Immature natural killer cell (primary cell): ENCODE measurements at regions not wholly inside any gene's neighbourhood (a gene's known extent, or its start where the extent isn't known, plus 50 kb on each side); places are given as distances from the start of the nearest gene placed in this dataset.

Experiments used
- DNase-seq, 3 donors: peaks; one replicate each; pipeline ENCODE4 v3.0.0; 2022; ENCODE audit warnings: mixed read lengths in 1 of 3
- H3K27ac Mint-ChIP-seq, 6 donors: one replicate each; pipeline ENCODE4 v1.8.0; 2020; ENCODE audit warnings: mixed read lengths in 6 of 6, mild to moderate bottlenecking in 5 of 6, inconsistent platforms in 4 of 6, moderate library complexity in 3 of 6
- H3K27me3 Mint-ChIP-seq, 3 donors: one replicate each; pipeline ENCODE4 v1.8.0; 2020 to 2021; ENCODE audit warnings: low read depth in 3 of 3, mild to moderate bottlenecking in 3 of 3, mixed read lengths in 3 of 3, moderate library complexity in 3 of 3, inconsistent platforms in 1 of 3
- H3K36me3 Mint-ChIP-seq, 3 donors: one replicate each; pipeline ENCODE4 v1.8.0; 2020; ENCODE audit warnings: mixed read lengths in 3 of 3, inconsistent platforms in 2 of 3, mild to moderate bottlenecking in 2 of 3
- H3K4me1 Mint-ChIP-seq, 2 donors: one replicate each; pipeline ENCODE4 v1.8.0; 2020; ENCODE audit warnings: inconsistent platforms in 2 of 2, mild to moderate bottlenecking in 2 of 2, mixed read lengths in 2 of 2, moderate library complexity in 1 of 2
- H3K4me3 Mint-ChIP-seq, 5 donors: one replicate each; pipeline ENCODE4 v1.8.0; 2020; ENCODE audit warnings: mild to moderate bottlenecking in 5 of 5, mixed read lengths in 5 of 5, inconsistent platforms in 3 of 5, moderate library complexity in 3 of 5
- H3K9me3 Mint-ChIP-seq, 6 donors: one replicate each; pipeline ENCODE4 v1.8.0; 2020; ENCODE audit warnings: mild to moderate bottlenecking in 6 of 6, mixed read lengths in 6 of 6, inconsistent platforms in 4 of 6, moderate library complexity in 3 of 6

DNA sequence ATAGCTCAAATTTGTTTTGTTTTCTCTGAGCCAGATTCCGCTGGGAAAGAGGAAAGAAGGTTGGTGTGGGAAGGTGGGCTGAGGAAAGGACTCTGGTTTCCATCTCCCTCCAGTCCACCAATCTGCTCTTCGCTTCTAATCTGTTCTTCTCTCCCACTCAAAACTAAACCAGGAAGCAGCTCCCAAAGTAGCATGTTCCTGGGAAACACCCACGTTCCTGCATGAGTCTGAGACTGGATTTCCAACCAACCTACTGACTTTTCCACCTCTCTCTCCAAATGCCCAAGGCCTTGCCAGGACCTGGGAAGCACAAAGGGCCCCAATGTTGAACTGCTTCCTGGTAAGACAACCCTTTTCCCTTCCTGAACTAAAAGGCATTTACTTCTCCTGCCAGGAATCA, 110.2 kb downstream of the WT1 start:
- Mint-ChIP-seq H3K36me3 (no peaks in the 10 kb centered on the region), H3K4me1 (no peaks in the 10 kb centered on the region), H3K4me3 (no peak overlapping the region), H3K27ac (no peak overlapping the region), H3K27me3 (peaks cover 0 to 7% (median 1%) of the 10 kb centered on the region in 3 donors), H3K9me3 (peaks cover 0 to 1% (median 0%) of the 10 kb centered on the region in 6 donors)
- no peak for DNase-seq

DNA sequence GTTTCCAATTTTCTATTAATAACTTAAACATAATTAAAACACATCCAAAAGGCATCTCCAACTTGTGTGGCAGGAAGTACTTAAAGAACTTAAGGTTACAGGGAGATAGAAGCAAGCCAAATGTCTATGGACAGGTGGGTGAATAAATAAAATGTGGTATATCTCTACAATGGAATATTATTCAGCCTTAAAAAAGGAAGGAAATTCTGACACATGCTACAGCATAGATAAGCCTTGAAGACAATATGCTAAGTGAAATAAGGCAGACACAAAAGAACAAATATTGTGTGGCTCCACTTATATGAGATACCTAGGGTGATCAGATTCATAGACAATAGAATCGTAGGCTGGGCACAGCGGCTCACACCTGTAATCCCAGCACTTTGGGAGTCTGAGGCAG, 109.6 kb downstream of the WT1 start:
- peaks cover 0 to 1% (median 0%) of the 10 kb centered on the region in 6 donors for H3K9me3 Mint-ChIP-seq
- H3K27me3 Mint-ChIP-seq, result peaks cover 1 to 7% (median 2%) of the 10 kb centered on the region in 3 donors
- H3K4me3 Mint-ChIP-seq, result no peak overlapping the region
- no peaks in the 10 kb centered on the region for H3K4me1 Mint-ChIP-seq
- H3K27ac Mint-ChIP-seq, result no peak overlapping the region
- no peak for DNase-seq
- no peaks in the 10 kb centered on the region for H3K36me3 Mint-ChIP-seq

DNA sequence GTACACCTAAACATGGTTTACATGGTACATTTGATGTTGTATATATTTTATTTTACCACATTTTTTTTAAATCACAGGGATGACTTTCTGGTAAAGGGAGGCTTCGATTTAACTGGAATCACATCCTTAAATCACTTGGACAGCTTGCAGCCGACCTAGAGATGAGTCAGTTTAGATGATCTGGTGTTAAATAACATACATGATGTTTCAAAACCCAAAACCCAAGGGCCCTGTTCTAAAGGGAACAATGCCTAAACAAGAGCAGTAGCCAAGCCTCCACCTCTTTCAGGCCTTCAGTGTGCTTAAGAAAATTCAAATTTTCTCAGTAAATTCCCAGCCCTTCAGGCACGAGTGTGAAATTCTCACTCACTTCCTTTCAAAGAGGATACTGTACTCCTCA, 108.8 kb downstream of the WT1 start:
- Mint-ChIP-seq H3K36me3 (no peaks in the 10 kb centered on the region), H3K4me3 (no peak overlapping the region), H3K27ac (no peak overlapping the region), H3K27me3 (peaks cover 1 to 7% (median 2%) of the 10 kb centered on the region in 3 donors), H3K9me3 (peaks cover 0 to 1% (median 0%) of the 10 kb centered on the region in 6 donors), H3K4me1 (no peaks in the 10 kb centered on the region)
- no peak for DNase-seq

DNA sequence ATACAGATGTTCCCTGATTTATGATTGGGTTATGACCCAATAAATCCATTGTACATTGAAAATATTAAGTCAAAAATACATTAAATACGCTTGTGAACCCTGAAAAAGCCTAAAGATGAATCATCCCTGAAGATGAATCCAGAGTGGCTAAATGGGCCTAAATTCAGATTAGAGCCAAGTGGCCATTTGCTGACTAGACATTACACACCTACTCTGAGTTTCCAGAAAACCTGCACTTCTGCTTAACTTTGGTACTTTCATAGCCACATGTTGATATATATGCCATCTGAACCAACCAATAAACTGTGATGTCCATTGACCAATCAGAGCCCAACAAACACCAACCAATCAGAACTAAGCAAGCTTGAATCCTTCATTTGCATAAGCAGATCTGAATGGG, 106.9 kb downstream of the WT1 start:
- Mint-ChIP-seq H3K4me1 (peaks cover 5 to 9% of the 10 kb centered on the region in 2 donors), H3K4me3 (no peak overlapping the region), H3K27me3 (peaks cover 1 to 6% (median 2%) of the 10 kb centered on the region in 3 donors), H3K27ac (no peak overlapping the region), H3K9me3 (peaks cover 0 to 1% (median 0%) of the 10 kb centered on the region in 6 donors), H3K36me3 (no peaks in the 10 kb centered on the region)
- DNase-seq, result no peak

DNA sequence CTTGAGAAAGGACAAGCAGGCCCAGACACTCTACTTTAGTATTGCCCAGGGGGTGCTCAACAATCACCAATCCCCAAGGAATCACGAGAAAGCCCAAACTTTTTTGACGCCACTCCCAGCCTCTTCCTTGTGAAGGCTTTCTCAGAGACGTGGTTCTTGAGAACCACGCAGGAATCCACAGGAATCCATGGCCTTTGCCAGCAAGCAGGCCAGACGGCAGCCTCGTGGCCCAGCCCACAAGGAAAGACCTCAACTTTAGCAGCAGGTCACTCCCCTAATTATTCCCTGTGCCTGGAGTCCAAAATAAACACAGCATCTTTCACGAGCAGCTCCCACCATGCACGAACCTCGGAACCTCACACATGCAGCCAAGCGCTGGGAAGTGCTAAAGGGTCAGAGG, 104.2 kb downstream of the WT1 start:
- Mint-ChIP-seq H3K9me3 (peaks cover 0 to 1% (median 0%) of the 10 kb centered on the region in 6 donors), H3K27me3 (peaks cover 0 to 6% (median 1%) of the 10 kb centered on the region in 3 donors)

DNA sequence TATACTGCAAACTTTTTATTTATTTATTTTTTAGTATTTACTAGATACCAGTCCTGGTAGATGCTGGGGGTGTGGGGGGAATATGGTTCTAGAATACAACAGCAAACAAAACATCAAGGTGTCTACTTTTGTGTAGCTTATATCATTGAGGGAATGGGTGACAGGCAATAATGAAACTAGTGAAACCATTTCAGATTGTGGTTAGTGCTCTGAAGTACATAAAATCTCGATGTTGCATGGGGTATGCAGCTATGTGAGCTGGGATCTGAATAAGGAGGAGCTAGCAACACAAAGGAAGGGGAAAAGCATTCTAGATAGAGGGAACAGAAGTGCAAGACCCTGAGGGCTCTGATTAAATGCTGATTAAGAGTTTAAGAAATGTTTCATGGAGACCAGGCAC, 103.5 kb downstream of the WT1 start:
- DNase-seq, result no peak
- Mint-ChIP-seq H3K36me3 (peaks cover 0 to 4% (median 0%) of the 10 kb centered on the region in 3 donors), H3K4me3 (no peak overlapping the region), H3K27me3 (peaks cover 0 to 8% (median 1%) of the 10 kb centered on the region in 3 donors), H3K4me1 (peaks cover 9 to 15% of the 10 kb centered on the region in 2 donors), H3K9me3 (peaks cover 0 to 1% (median 0%) of the 10 kb centered on the region in 6 donors), H3K27ac (no peak overlapping the region)

More for the DNA sequence above, 104.2 kb downstream of the WT1 start:
- H3K27ac Mint-ChIP-seq, result no peak overlapping the region
- no peak for DNase-seq
- peaks cover 9 to 15% of the 10 kb centered on the region in 2 donors for H3K4me1 Mint-ChIP-seq
- peaks cover 0 to 4% (median 0%) of the 10 kb centered on the region in 3 donors for H3K36me3 Mint-ChIP-seq
- no peak overlapping the region for H3K4me3 Mint-ChIP-seq

DNA sequence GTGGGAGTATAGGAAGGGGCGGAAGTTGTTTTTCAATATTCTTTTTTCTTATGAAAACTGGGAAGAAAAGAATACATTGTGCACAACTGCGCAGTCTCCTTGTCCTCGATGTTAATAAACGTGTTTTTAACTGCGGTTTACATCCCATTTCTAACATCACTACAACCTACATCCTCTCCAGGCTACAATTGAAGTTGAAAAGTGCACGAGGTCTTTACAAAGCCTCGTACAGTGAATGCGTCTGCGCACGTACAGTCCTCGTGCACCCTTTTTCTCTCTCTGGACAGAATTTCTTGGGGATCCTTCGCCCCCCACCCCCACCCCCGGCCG, 102.4 kb downstream of the WT1 start:
- Mint-ChIP-seq H3K4me3 (peak overlapping the region; percentile 66 to 79 (median 76)), H3K36me3 (peaks cover 0 to 4% (median 0%) of the 10 kb centered on the region in 3 donors), H3K27ac (no peak overlapping the region), H3K27me3 (peaks cover 0 to 12% (median 1%) of the 10 kb centered on the region in 3 donors), H3K4me1 (peaks cover 9 to 15% of the 10 kb centered on the region in 2 donors), H3K9me3 (no peaks in the 10 kb centered on the region)
- DNase-seq, result no peak

DNA sequence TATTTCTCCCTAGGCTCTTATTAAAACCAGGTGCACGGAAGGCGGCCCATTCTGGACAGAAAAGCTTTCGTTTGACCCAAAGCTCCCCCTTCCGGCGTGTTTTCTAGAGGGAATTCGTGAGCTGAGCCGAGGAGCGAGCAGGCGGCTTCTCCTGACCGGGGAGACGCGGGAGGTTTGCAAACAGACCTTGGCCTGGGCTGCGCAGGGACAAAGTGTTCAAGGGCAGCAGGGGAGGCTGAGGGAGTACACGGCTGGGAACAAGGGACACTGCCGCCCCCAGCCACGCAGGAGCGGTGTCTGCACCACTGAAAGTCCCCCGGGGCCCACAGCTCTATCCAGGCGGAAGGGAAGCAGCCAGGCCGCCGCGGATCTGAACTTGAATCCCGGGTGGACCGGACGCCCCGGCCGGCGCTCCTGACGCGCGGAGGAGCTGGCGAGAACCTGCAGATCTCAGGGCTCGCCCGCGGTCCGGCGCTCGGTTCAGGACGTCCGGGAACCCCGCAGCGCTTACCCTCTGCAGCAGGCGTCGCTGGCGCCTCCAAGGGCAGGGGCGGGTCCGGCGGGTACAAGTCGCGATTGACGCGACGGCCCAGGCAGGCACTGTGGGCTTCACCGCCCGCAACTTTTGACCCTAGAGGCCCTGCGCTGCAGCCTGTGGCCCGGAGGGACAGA, 101.9 kb downstream of the WT1 start:
- Mint-ChIP-seq H3K4me3 (peak overlapping the region; percentile 66 to 79 (median 76)), H3K9me3 (no peaks in the 10 kb centered on the region), H3K4me1 (peaks cover 9 to 15% of the 10 kb centered on the region in 2 donors), H3K36me3 (peaks cover 0 to 4% (median 0%) of the 10 kb centered on the region in 3 donors), H3K27ac (no peak overlapping the region), H3K27me3 (peaks cover 0 to 12% (median 1%) of the 10 kb centered on the region in 3 donors)
- DNase-seq, result peak in 1 of 3 donors; percentile 7

DNA sequence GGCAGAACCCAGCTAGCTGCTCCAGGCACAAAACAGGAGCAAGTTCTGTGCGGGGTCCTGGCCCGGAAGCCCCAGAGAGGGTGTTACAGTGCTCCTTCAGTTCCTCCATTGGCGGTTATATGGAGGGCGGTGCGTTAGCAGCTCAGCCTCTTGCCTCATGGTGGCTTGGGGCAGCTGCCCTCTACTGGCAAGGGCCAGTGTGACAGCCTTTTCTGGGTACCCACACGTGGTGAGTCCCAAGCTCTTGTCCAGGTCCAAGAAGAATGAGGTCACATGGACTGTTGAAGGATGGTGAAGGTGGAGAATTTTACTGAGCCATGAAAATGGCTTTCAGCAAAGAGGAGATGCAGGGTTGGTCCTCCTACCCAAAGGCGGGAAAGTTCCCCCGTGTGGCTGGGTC, 100.5 kb downstream of the WT1 start:
- H3K36me3 Mint-ChIP-seq, result peaks cover 0 to 4% (median 0%) of the 10 kb centered on the region in 3 donors
- H3K27ac Mint-ChIP-seq, result no peak overlapping the region
- no peaks in the 10 kb centered on the region for H3K9me3 Mint-ChIP-seq
- H3K27me3 Mint-ChIP-seq, result peaks cover 0 to 12% (median 3%) of the 10 kb centered on the region in 3 donors
- no peak for DNase-seq
- H3K4me3 Mint-ChIP-seq, result no peak overlapping the region
- H3K4me1 Mint-ChIP-seq, result peaks cover 9 to 15% of the 10 kb centered on the region in 2 donors
